GM12892 (cell line): ENCODE measurements at regions not wholly inside any gene's neighbourhood (a gene's known extent, or its start where the extent isn't known, plus 50 kb on each side); places are given as distances from the start of the nearest gene placed in this dataset.

ENCODE experiments used
- POLR2A ChIP-seq: IDR thresholded peaks from 2 replicates; pipeline ENCODE4 v1.6.1; 2011; ENCODE audit warnings: low read depth, low read length, control low read depth
- POLR2AphosphoS5 ChIP-seq: IDR thresholded peaks from 2 replicates; pipeline ENCODE4 v1.6.1; 2011; ENCODE audit warnings: low read depth, low read length, control low read depth
- TAF1 ChIP-seq: IDR thresholded peaks from 2 replicates; pipeline ENCODE4 v1.6.1; 2011; ENCODE audit warnings: low read depth, mild to moderate bottlenecking, control low read depth, low read length, borderline replicate concordance

DNA sequence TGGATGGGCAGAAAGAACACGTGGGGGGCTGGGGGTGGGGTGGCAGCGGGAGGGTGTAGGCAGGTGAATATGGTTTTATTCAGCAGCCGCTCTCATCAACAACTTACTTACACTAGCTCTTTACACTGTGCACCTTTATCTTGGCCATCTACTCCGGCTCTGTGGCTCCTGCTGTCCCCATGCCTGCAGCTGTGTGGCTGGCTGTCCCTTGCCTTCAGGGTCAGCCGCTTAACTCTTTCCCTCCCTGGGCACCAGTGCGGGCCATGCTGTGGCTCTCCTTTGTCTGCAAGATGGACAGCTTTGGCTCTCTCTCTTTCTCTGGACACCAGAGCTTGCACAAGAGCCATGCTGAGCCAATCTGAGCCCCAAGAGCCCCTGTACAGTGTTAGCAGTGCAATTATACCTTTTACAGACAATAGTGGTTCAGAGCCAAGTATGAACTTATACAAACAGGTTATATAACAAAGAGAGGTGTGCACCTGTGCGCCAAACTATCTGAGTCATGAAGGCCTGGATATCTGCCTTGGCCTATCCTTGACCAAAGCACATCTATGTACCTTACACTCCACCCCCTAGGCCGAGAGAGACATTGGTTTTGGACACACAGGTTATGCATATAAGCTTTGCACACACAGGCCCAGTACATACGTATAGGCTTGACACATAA is 94.3 kb upstream of the CTSC start:
- TF ChIP-seq TAF1 (no peak), POLR2A (no peak), POLR2AphosphoS5 (no peak)
